ENCODE measurements at regions not wholly inside any gene's neighbourhood (a gene's known extent, or its start where the extent isn't known, plus 50 kb on each side); places are given as distances from the start of the nearest gene placed in this dataset.

- no peak for DNase-seq (ENCODE audit: low read depth)
These were observed 56.9 kb upstream of the MEF2A start for GRCh38 chr15:99508852-99509251.

- no peak for DNase-seq (ENCODE audit: low read depth)
These were observed 55.9 kb upstream of the MEF2A start for GRCh38 chr15:99509686-99510461.

GRCh38 chr15:99511531-99511865 is 54.3 kb upstream of the MEF2A start:
- peak; percentile 74 for DNase-seq (ENCODE audit: low read depth)

- DNase-seq (ENCODE audit: low read depth) = peak; percentile 48
These were observed 53.7 kb upstream of the MEF2A start for GRCh38 chr15:99511866-99512661.

- DNase-seq (ENCODE audit: low read depth) = no peak
These were observed 51.5 kb upstream of the MEF2A start for GRCh38 chr15:99514306-99514705.

All from fibroblast of gingiva (primary cell).